ENCODE measurements at regions not wholly inside any gene's neighbourhood (a gene's known extent, or its start where the extent isn't known, plus 50 kb on each side); places are given as distances from the start of the nearest gene placed in this dataset.

- Histone ChIP-seq H4K20me1 (ENCODE audit: control insufficient read depth, extremely low read depth, insufficient read depth, low read length) (no peaks in the 10 kb centered on the region), H3K9me1 (ENCODE audit: control insufficient read depth, extremely low read depth, insufficient read depth, low read length) (no peaks in the 10 kb centered on the region), H3K79me2 (ENCODE audit: control insufficient read depth, insufficient read depth, low read length) (no peaks in the 10 kb centered on the region), H3K4me1 (ENCODE audit: control insufficient read depth, extremely low read depth, insufficient read depth, low read length) (peaks cover 8% of the 10 kb centered on the region), H3K4me3 (ENCODE audit: control insufficient read depth in 2 of 3, extremely low read depth in 1 of 3, insufficient read depth in 2 of 3, low read depth in 1 of 3, low read length in 3 of 3) (no peak overlapping the region), H3K36me3 (ENCODE audit: control insufficient read depth in 2 of 2, extremely low read depth in 1 of 2, insufficient read depth in 2 of 2, low read length in 2 of 2) (no peaks in the 10 kb centered on the region), H3K9me3 (ENCODE audit: control insufficient read depth, low read depth, low read length) (no peaks in the 10 kb centered on the region), H2AFZ (ENCODE audit: control insufficient read depth, low read length) (no peak overlapping the region), H3K27ac (ENCODE audit: control insufficient read depth, insufficient read depth, low read length) (no peak overlapping the region), H3K4me2 (ENCODE audit: control insufficient read depth, extremely low read depth, insufficient read depth, low read depth, low read length) (no peak overlapping the region), H3K9ac (ENCODE audit: control insufficient read depth, extremely low read depth, insufficient read depth, low read length) (no peak overlapping the region), H3K27me3 (ENCODE audit: control insufficient read depth, extremely low read depth, insufficient read depth, low read length) (no peaks in the 10 kb centered on the region)
- TF ChIP-seq CTCF (optimal IDR thresholded peaks at IDR 0.05 in 1 of 3, IDR thresholded peaks at IDR 0.05 in 1 of 3, conservative IDR thresholded peaks at IDR 0.05 in 1 of 3; ENCODE audit: extremely low read depth in 1 of 3, insufficient read depth in 2 of 3, low read length in 3 of 3) (no peak), EZH2 (IDR thresholded peaks at IDR 0.05; ENCODE audit: low read length) (no peak)
- dilution Hi-C loops (cut with MboI; ENCODE audit: extremely low pct_ligation_motif_present, low sequenced_read_pairs), result no loop called here
- FAIRE-seq, result no peak
- DNase-seq (ENCODE audit: low read depth, low spot score), result no peak
Measured at GRCh38 chr7:118094044-118094443, 89.9 kb upstream of the LSM8 start.

- no peak for DNase-seq (ENCODE audit: low read depth, low spot score)
Measured at GRCh38 chr7:118104812-118105441, 79.0 kb upstream of the LSM8 start.

More at GRCh38 chr7:118104812-118105441, 79.0 kb upstream of the LSM8 start:
- TF ChIP-seq CTCF (optimal IDR thresholded peaks at IDR 0.05 in 1 of 3, IDR thresholded peaks at IDR 0.05 in 1 of 3, conservative IDR thresholded peaks at IDR 0.05 in 1 of 3; ENCODE audit: extremely low read depth in 1 of 3, insufficient read depth in 2 of 3, low read length in 3 of 3) (peak in 2 of 3 experiments; percentile 46), EZH2 (IDR thresholded peaks at IDR 0.05; ENCODE audit: low read length) (no peak)
- Histone ChIP-seq H3K4me1 (ENCODE audit: control insufficient read depth, extremely low read depth, insufficient read depth, low read length) (no peaks in the 10 kb centered on the region), H3K9ac (ENCODE audit: control insufficient read depth, extremely low read depth, insufficient read depth, low read length) (no peak overlapping the region), H3K36me3 (ENCODE audit: control insufficient read depth in 2 of 2, extremely low read depth in 1 of 2, insufficient read depth in 2 of 2, low read length in 2 of 2) (no peaks in the 10 kb centered on the region), H3K4me2 (ENCODE audit: control insufficient read depth, extremely low read depth, insufficient read depth, low read depth, low read length) (no peak overlapping the region), H3K9me3 (ENCODE audit: control insufficient read depth, low read depth, low read length) (no peaks in the 10 kb centered on the region), H3K9me1 (ENCODE audit: control insufficient read depth, extremely low read depth, insufficient read depth, low read length) (no peaks in the 10 kb centered on the region), H3K27ac (ENCODE audit: control insufficient read depth, insufficient read depth, low read length) (no peak overlapping the region), H2AFZ (ENCODE audit: control insufficient read depth, low read length) (no peak overlapping the region), H3K79me2 (ENCODE audit: control insufficient read depth, insufficient read depth, low read length) (no peaks in the 10 kb centered on the region), H4K20me1 (ENCODE audit: control insufficient read depth, extremely low read depth, insufficient read depth, low read length) (no peaks in the 10 kb centered on the region), H3K27me3 (ENCODE audit: control insufficient read depth, extremely low read depth, insufficient read depth, low read length) (no peaks in the 10 kb centered on the region), H3K4me3 (ENCODE audit: control insufficient read depth in 2 of 3, extremely low read depth in 1 of 3, insufficient read depth in 2 of 3, low read depth in 1 of 3, low read length in 3 of 3) (no peak overlapping the region)
- dilution Hi-C loops (cut with MboI; ENCODE audit: extremely low pct_ligation_motif_present, low sequenced_read_pairs), result no loop called here
- peak; percentile 17 for FAIRE-seq

Measured in keratinocyte (primary cell).